HCT116 (cell line): ENCODE measurements at regions not wholly inside any gene's neighbourhood (a gene's known extent, or its start where the extent isn't known, plus 50 kb on each side); places are given as distances from the start of the nearest gene placed in this dataset.

Experiments
- ATF3 ChIP-seq: IDR thresholded peaks from 2 replicates; pipeline ENCODE4 v1.6.1; 2012
- CEBPB ChIP-seq: IDR thresholded peaks from 2 replicates; pipeline ENCODE4 v1.6.1; 2012; ENCODE audit warnings: low read depth
- EGR1 ChIP-seq: IDR thresholded peaks from 2 replicates; pipeline ENCODE4 v1.6.1; 2012; ENCODE audit warnings: low read depth
- EZH2phosphoT487 ChIP-seq: fragments of 200-600 bp; IDR thresholded peaks from 2 replicates; pipeline ENCODE4 v1.6.1; 2018; ENCODE audit warnings: antibody characterized with exemption, borderline replicate concordance
- FOSL1 ChIP-seq: IDR thresholded peaks from 2 replicates; pipeline ENCODE4 v1.6.1; 2012; ENCODE audit warnings: low read depth
- JUND ChIP-seq: IDR thresholded peaks from 2 replicates; pipeline ENCODE4 v1.6.1; 2012
- POLR2AphosphoS5 ChIP-seq: IDR thresholded peaks from 2 replicates; pipeline ENCODE4 v1.6.1; 2011; ENCODE audit warnings: mild to moderate bottlenecking, low read depth, low read length, moderate library complexity
- RAD21 ChIP-seq: IDR thresholded peaks from 2 replicates; pipeline ENCODE4 v1.6.1; 2012; ENCODE audit warnings: low read depth, mild to moderate bottlenecking
- SP1 ChIP-seq: IDR thresholded peaks from 2 replicates; pipeline ENCODE4 v1.6.1; 2012; ENCODE audit warnings: low read depth
- ZBTB33 ChIP-seq: IDR thresholded peaks from 2 replicates; pipeline ENCODE4 v1.6.1; 2011; ENCODE audit warnings: mild to moderate bottlenecking, low read length, moderate library complexity; ENCODE audit not compliant: insufficient replicate concordance; ENCODE audit errors: extremely low read depth
- TF ChIP-seq, protein P1 (sequence below), 3 experiments: fragments of 200-600 bp in 1 of 3; sonication (generic) in 1 of 3; IDR thresholded peaks in 2 of 3; conservative IDR thresholded peaks in 1 of 3; 2 replicates each; pipeline ENCODE4 v1.5.1; 2012 to 2017; ENCODE audit warnings: low read depth in 2 of 3, low read length in 2 of 3, antibody characterized with exemption in 1 of 3, borderline replicate concordance in 1 of 3, control low read depth in 1 of 3, mild to moderate bottlenecking in 1 of 3, mixed read lengths in 1 of 3, mixed run types in 1 of 3, moderate library complexity in 1 of 3; ENCODE audit not compliant: insufficient read depth in 1 of 3
- TF ChIP-seq, protein P2 (sequence below): IDR thresholded peaks from 2 replicates; pipeline ENCODE4 v1.6.1; 2012
- TF ChIP-seq, protein P3 (sequence below): IDR thresholded peaks from 2 replicates; pipeline ENCODE4 v1.6.1; 2012; ENCODE audit warnings: low read depth

GRCh38 chr22:10778296-10778814 lies 4749.6 kb upstream of the OR11H1 start:
- TF ChIP-seq, protein P1, sequence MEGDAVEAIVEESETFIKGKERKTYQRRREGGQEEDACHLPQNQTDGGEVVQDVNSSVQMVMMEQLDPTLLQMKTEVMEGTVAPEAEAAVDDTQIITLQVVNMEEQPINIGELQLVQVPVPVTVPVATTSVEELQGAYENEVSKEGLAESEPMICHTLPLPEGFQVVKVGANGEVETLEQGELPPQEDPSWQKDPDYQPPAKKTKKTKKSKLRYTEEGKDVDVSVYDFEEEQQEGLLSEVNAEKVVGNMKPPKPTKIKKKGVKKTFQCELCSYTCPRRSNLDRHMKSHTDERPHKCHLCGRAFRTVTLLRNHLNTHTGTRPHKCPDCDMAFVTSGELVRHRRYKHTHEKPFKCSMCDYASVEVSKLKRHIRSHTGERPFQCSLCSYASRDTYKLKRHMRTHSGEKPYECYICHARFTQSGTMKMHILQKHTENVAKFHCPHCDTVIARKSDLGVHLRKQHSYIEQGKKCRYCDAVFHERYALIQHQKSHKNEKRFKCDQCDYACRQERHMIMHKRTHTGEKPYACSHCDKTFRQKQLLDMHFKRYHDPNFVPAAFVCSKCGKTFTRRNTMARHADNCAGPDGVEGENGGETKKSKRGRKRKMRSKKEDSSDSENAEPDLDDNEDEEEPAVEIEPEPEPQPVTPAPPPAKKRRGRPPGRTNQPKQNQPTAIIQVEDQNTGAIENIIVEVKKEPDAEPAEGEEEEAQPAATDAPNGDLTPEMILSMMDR (IDR thresholded peaks at IDR 0.05 in 2 of 3, conservative IDR thresholded peaks at IDR 0.05 in 1 of 3; ENCODE audit: borderline replicate concordance in 1 of 3, insufficient read depth in 1 of 3, low read depth in 2 of 3, low read length in 2 of 3): no peak
- TF ChIP-seq SP1 (no peak), ATF3 (no peak), EGR1 (no peak), RAD21 (no peak), POLR2AphosphoS5 (no peak), FOSL1 (no peak), JUND (no peak), ZBTB33 (no peak), EZH2phosphoT487 (no peak), CEBPB (no peak)
- TF ChIP-seq, protein P2, sequence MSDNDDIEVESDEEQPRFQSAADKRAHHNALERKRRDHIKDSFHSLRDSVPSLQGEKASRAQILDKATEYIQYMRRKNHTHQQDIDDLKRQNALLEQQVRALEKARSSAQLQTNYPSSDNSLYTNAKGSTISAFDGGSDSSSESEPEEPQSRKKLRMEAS: no peak
- TF ChIP-seq, protein P3, sequence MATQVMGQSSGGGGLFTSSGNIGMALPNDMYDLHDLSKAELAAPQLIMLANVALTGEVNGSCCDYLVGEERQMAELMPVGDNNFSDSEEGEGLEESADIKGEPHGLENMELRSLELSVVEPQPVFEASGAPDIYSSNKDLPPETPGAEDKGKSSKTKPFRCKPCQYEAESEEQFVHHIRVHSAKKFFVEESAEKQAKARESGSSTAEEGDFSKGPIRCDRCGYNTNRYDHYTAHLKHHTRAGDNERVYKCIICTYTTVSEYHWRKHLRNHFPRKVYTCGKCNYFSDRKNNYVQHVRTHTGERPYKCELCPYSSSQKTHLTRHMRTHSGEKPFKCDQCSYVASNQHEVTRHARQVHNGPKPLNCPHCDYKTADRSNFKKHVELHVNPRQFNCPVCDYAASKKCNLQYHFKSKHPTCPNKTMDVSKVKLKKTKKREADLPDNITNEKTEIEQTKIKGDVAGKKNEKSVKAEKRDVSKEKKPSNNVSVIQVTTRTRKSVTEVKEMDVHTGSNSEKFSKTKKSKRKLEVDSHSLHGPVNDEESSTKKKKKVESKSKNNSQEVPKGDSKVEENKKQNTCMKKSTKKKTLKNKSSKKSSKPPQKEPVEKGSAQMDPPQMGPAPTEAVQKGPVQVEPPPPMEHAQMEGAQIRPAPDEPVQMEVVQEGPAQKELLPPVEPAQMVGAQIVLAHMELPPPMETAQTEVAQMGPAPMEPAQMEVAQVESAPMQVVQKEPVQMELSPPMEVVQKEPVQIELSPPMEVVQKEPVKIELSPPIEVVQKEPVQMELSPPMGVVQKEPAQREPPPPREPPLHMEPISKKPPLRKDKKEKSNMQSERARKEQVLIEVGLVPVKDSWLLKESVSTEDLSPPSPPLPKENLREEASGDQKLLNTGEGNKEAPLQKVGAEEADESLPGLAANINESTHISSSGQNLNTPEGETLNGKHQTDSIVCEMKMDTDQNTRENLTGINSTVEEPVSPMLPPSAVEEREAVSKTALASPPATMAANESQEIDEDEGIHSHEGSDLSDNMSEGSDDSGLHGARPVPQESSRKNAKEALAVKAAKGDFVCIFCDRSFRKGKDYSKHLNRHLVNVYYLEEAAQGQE: no peak
